Stimulated activated CD4-positive, alpha-beta T cell treated with anti-CD3 and anti-CD28 coated beads, Interleukin-12 subunit alpha, Interleukin-12 subunit beta, amount 100 ng/mL, for 48 hours (primary cell): ENCODE measurements at regions not wholly inside any gene's neighbourhood (a gene's known extent, or its start where the extent isn't known, plus 50 kb on each side); places are given as distances from the start of the nearest gene placed in this dataset.

Experiments used
- DNase-seq, 3 donors: peaks; one replicate each; pipeline ENCODE4 v3.0.0-alpha.2; 2020; ENCODE audit warnings: low read depth in 2 of 3, low spot score in 1 of 3

- no peak for DNase-seq
Measured at GRCh38 chr2:226063704-226064440, 664.4 kb downstream of the NYAP2 start.

GRCh38 chr2:226059961-226060627 is 660.6 kb downstream of the NYAP2 start:
- no peak for DNase-seq

- DNase-seq: no peak
Measured at GRCh38 chr2:226057914-226058313, 658.4 kb downstream of the NYAP2 start.

- no peak for DNase-seq
Measured at GRCh38 chr2:226057365-226057764, 657.9 kb downstream of the NYAP2 start.

GRCh38 chr2:226052772-226053416 is 653.4 kb downstream of the NYAP2 start:
- DNase-seq: no peak

GRCh38 chr2:226050822-226051221 is 651.3 kb downstream of the NYAP2 start:
- no peak for DNase-seq

- no peak for DNase-seq
Measured at GRCh38 chr2:226048611-226049010, 649.1 kb downstream of the NYAP2 start.

- DNase-seq: no peak
Measured at GRCh38 chr2:226045080-226045479, 645.6 kb downstream of the NYAP2 start.

- DNase-seq: no peak
Measured at GRCh38 chr2:226040344-226040900, 640.9 kb downstream of the NYAP2 start.

- DNase-seq: no peak
Measured at GRCh38 chr2:226037526-226037925, 638.0 kb downstream of the NYAP2 start.

- peak in 2 of 3 donors; percentile 26 to 38 for DNase-seq
Measured at GRCh38 chr2:226031647-226032501, 632.4 kb downstream of the NYAP2 start.

GRCh38 chr2:226030788-226031646 is 631.5 kb downstream of the NYAP2 start:
- DNase-seq: no peak

- no peak for DNase-seq
Measured at GRCh38 chr2:226030369-226030768, 630.9 kb downstream of the NYAP2 start.

- no peak for DNase-seq
Measured at GRCh38 chr2:226023946-226024345, 624.4 kb downstream of the NYAP2 start.

- DNase-seq: no peak
Measured at GRCh38 chr2:226023383-226023782, 623.9 kb downstream of the NYAP2 start.

GRCh38 chr2:226020956-226021355 is 621.4 kb downstream of the NYAP2 start:
- DNase-seq: no peak

- no peak for DNase-seq
Measured at GRCh38 chr2:226020176-226020575, 620.7 kb downstream of the NYAP2 start.

GRCh38 chr2:226018641-226019040 is 619.1 kb downstream of the NYAP2 start:
- DNase-seq: no peak

- DNase-seq: no peak
Measured at GRCh38 chr2:226017537-226017936, 618.0 kb downstream of the NYAP2 start.

GRCh38 chr2:226017107-226017506 is 617.6 kb downstream of the NYAP2 start:
- no peak for DNase-seq
